ENCODE measurements at regions not wholly inside any gene's neighbourhood (a gene's known extent, or its start where the extent isn't known, plus 50 kb on each side); places are given as distances from the start of the nearest gene placed in this dataset.

- no peak for TF ChIP-seq POLR2A (IDR thresholded peaks at IDR 0.05; ENCODE audit: low read depth, low read length)
- no peak for TF ChIP-seq POLR2AphosphoS5 (IDR thresholded peaks at IDR 0.05; ENCODE audit: low read depth, low read length)
Measured at GRCh38 chr4:53804719-53805118, 213.4 kb upstream of the LNX1 start.
